ENCODE measurements at regions not wholly inside any gene's neighbourhood (a gene's known extent, or its start where the extent isn't known, plus 50 kb on each side); places are given as distances from the start of the nearest gene placed in this dataset.

DNA sequence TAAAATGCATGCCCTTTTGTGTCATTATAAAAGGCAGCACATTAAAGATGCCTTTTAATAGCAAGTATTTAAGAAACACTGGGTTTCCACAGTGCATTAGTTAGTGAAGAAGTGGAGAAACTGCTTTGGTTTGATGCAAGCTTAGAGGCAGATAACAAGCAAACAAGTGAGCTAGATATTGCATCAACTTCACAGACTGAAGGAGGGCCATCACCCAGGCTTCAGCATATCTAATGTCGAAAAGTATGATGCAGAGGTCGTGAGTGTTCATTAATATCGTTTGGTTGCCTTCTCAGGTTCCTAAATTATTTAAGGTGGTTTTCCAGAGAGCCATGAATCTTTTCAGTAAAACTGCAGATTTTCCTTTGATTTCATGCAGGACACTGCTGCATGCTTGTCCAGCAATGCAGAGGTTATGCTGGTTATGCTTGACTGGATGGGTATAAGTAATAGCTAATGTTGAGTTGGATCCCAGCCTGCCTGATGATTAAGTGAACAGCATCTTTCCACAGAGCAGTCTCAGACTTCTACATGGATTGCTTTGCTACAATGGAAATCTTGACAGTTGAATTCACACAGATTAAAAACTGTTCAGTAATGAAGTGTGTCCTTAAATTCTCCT is 69.7 kb upstream of the IPO9 start:
- in situ Hi-C loops (cut with MboI; ENCODE audit: low sequenced_read_pairs in 4 of 4) (no loop called here), intact Hi-C loops (cut with DNase I; ENCODE audit: low total_unique reads) (no loop called here)
- no peak overlapping the region for H3K27ac ChIP-seq
- H3K4me3 ChIP-seq: no peak overlapping the region
- no peak for DNase-seq
- peaks cover 0 to 10% of the 10 kb centered on the region in 2 donors for H3K4me1 ChIP-seq
- no peak for ATAC-seq
- no peaks in the 10 kb centered on the region for H3K27me3 ChIP-seq
- H3K9me3 ChIP-seq: no peaks in the 10 kb centered on the region
- no peaks in the 10 kb centered on the region for H3K36me3 ChIP-seq
- TF ChIP-seq POLR2A (IDR thresholded peaks at IDR 0.05): no peak
- TF ChIP-seq, protein P1, sequence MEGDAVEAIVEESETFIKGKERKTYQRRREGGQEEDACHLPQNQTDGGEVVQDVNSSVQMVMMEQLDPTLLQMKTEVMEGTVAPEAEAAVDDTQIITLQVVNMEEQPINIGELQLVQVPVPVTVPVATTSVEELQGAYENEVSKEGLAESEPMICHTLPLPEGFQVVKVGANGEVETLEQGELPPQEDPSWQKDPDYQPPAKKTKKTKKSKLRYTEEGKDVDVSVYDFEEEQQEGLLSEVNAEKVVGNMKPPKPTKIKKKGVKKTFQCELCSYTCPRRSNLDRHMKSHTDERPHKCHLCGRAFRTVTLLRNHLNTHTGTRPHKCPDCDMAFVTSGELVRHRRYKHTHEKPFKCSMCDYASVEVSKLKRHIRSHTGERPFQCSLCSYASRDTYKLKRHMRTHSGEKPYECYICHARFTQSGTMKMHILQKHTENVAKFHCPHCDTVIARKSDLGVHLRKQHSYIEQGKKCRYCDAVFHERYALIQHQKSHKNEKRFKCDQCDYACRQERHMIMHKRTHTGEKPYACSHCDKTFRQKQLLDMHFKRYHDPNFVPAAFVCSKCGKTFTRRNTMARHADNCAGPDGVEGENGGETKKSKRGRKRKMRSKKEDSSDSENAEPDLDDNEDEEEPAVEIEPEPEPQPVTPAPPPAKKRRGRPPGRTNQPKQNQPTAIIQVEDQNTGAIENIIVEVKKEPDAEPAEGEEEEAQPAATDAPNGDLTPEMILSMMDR (IDR thresholded peaks at IDR 0.05 in 4 of 5, conservative IDR thresholded peaks at IDR 0.05 in 1 of 5): no peak

DNA sequence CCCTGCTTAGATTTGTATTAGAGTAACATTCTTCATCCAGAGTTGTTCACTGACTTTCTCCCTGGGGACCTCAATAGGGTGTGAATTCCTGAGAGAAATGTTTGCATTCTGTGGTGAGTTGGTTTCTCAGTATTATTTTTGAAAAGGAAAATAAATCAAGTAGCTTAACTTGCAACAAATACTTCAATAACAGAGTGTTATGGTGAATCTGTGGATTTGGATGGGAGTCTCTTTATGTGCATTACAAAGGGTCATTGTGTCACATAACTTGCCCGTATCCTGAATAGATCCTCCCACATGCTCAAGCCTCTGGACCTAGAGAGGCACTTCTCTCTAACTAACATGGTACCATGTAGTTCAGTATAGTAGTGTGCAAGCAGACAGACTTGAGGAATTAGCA is 68.4 kb upstream of the IPO9 start:
- Histone ChIP-seq H3K27ac (no peak overlapping the region), H3K4me1 (peaks cover 0 to 5% of the 10 kb centered on the region in 2 donors), H3K9me3 (no peaks in the 10 kb centered on the region), H3K27me3 (no peaks in the 10 kb centered on the region), H3K36me3 (no peaks in the 10 kb centered on the region), H3K4me3 (no peak overlapping the region)
- DNase-seq: no peak
- no peak for ATAC-seq
- intact Hi-C loops (cut with DNase I; ENCODE audit: low total_unique reads): no loop called here
- in situ Hi-C loops (cut with MboI; ENCODE audit: low sequenced_read_pairs in 4 of 4): no loop called here
- no peak for TF ChIP-seq POLR2A (IDR thresholded peaks at IDR 0.05)
- TF ChIP-seq, protein P1 (IDR thresholded peaks at IDR 0.05 in 4 of 5, conservative IDR thresholded peaks at IDR 0.05 in 1 of 5): no peak

DNA sequence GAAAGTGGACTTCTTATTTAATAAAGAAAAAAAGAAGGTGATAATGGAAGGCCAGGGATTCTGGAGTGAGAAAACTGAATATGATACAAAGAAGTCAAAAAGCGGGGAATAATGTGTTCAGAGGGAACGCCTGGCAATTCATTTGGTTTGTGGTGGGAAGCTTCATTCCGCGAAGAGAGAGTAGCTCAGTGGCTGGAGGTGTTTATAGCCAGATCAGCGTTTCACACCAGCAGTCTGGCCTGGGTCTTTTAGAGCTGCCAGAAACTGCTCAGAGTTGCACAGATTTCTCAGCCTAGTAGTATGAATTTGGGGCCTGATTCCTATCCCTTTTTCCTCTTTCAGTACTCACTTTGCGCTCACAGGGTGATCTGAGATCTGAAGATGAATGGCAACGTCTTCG is 67.8 kb upstream of the IPO9 start:
- in situ Hi-C loops (cut with MboI; ENCODE audit: low sequenced_read_pairs in 4 of 4): no loop called here
- no peak for ATAC-seq
- Histone ChIP-seq H3K4me1 (peaks cover 0 to 5% of the 10 kb centered on the region in 2 donors), H3K27ac (peak overlapping the region in 1 of 4 donors; percentile 22), H3K36me3 (no peaks in the 10 kb centered on the region), H3K27me3 (no peaks in the 10 kb centered on the region), H3K9me3 (no peaks in the 10 kb centered on the region), H3K4me3 (no peak overlapping the region)
- no peak for DNase-seq
- TF ChIP-seq POLR2A (IDR thresholded peaks at IDR 0.05): no peak
- TF ChIP-seq, protein P1 (IDR thresholded peaks at IDR 0.05 in 4 of 5, conservative IDR thresholded peaks at IDR 0.05 in 1 of 5): no peak
- intact Hi-C loops (cut with DNase I; ENCODE audit: low total_unique reads): no loop called here

DNA sequence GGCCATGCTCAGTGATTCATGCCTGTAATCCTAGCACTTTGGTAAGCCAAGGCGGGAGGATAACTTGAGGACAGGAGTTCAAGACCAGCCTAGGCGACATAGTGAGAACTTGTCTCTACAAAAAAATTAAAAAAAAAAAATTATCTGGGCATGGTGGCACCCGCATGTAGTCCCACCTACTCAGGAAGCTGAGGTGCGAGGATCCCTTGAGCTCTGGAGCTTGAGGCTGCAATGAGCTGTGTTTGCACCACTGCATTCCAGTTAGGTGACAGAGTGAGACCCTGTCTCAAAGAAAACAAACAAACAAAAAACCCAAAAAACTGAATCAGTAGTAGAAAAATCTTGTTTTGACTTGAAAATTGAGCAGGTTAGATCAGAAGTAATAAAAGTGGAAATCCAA is 67.1 kb upstream of the IPO9 start:
- Histone ChIP-seq H3K36me3 (no peaks in the 10 kb centered on the region), H3K27ac (no peak overlapping the region), H3K4me1 (peaks cover 0 to 5% of the 10 kb centered on the region in 2 donors), H3K27me3 (no peaks in the 10 kb centered on the region), H3K4me3 (no peak overlapping the region), H3K9me3 (no peaks in the 10 kb centered on the region)
- intact Hi-C loops (cut with DNase I; ENCODE audit: low total_unique reads) (no loop called here), in situ Hi-C loops (cut with MboI; ENCODE audit: low sequenced_read_pairs in 4 of 4) (no loop called here)
- ATAC-seq (no peak), DNase-seq (no peak)
- TF ChIP-seq POLR2A (IDR thresholded peaks at IDR 0.05): no peak
- TF ChIP-seq, protein P1 (IDR thresholded peaks at IDR 0.05 in 4 of 5, conservative IDR thresholded peaks at IDR 0.05 in 1 of 5): no peak

DNA sequence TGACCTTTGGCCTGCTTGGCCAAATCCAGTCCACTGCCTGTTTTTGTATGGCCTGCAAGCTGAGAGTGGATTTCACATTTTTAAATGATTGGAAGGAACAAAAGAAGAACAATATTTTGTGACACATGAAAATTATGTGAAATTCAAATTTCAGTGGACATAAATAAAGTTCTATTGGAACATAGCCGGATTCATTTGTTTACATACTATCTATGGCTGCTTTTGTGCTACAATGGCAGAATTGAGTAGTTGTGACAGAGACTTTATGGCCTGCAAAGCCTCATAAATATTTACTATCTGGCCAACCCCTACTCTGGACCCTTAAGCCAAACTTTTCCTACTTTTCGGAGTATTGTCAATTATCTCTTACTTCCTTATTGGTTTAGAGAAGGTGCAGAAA is 66.6 kb upstream of the IPO9 start:
- no peak for DNase-seq
- Histone ChIP-seq H3K27me3 (no peaks in the 10 kb centered on the region), H3K36me3 (no peaks in the 10 kb centered on the region), H3K9me3 (no peaks in the 10 kb centered on the region), H3K4me1 (peaks cover 0 to 5% of the 10 kb centered on the region in 2 donors), H3K4me3 (no peak overlapping the region), H3K27ac (no peak overlapping the region)
- no peak for ATAC-seq
- in situ Hi-C loops (cut with MboI; ENCODE audit: low sequenced_read_pairs in 4 of 4) (no loop called here), intact Hi-C loops (cut with DNase I; ENCODE audit: low total_unique reads) (no loop called here)
- no peak for TF ChIP-seq POLR2A (IDR thresholded peaks at IDR 0.05)
- TF ChIP-seq, protein P1 (IDR thresholded peaks at IDR 0.05 in 4 of 5, conservative IDR thresholded peaks at IDR 0.05 in 1 of 5): no peak
